Dermis blood vessel endothelial cell (primary cell): ENCODE measurements at regions not wholly inside any gene's neighbourhood (a gene's known extent, or its start where the extent isn't known, plus 50 kb on each side); places are given as distances from the start of the nearest gene placed in this dataset.

Experiments used
- DNase-seq: peaks from one replicate; pipeline ENCODE4 v3.0.0; 2010

- DNase-seq, result no peak
Measured at GRCh38 chr16:89043636-89044417, 49.8 kb upstream of the ACSF3 start.
